ENCODE measurements at regions not wholly inside any gene's neighbourhood (a gene's known extent, or its start where the extent isn't known, plus 50 kb on each side); places are given as distances from the start of the nearest gene placed in this dataset.

DNA sequence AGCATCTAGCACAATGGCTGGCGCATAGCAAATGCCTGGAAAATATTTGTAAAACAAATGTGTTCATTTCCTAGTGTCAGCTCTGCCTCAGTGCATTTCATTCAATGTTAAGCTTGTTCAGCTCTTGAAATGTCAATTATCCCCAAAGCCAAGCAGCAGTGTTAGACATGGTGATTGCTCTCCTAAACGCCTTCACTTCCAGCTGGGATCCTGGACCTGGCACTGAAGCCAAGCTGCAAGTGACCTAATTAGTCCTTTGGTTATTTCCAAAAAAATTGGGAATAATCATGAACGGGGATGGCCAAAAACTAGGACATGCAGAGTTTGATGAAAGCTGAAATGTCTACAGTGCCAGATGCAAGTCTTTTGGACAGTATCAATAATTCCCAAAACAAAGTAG is 54.9 kb upstream of the MDGA2 start:
- Histone ChIP-seq H3K9ac (no peak overlapping the region), H3K4me3 (ENCODE audit: low read depth in 2 of 2, low read length in 1 of 2) (no peak overlapping the region), H3K79me2 (ENCODE audit: insufficient read depth) (no peaks in the 10 kb centered on the region), H4K20me1 (ENCODE audit: insufficient read depth) (no peaks in the 10 kb centered on the region), H3K9me3 (no peaks in the 10 kb centered on the region), H3K9me2 (no peaks in the 10 kb centered on the region), H3K4me1 (ENCODE audit: control insufficient read depth in 1 of 2, insufficient read depth in 2 of 2, low read depth in 1 of 2, low read length in 1 of 2) (no peaks in the 10 kb centered on the region), H3K27me3 (ENCODE audit: insufficient read depth) (no peaks in the 10 kb centered on the region), H3K36me3 (replicated peaks in 1 of 2; ENCODE audit: control insufficient read depth in 1 of 2, insufficient read depth in 2 of 2, low read length in 1 of 2) (no peaks in the 10 kb centered on the region), H3F3A (replicated peaks; ENCODE audit: insufficient read depth) (no peaks in the 10 kb centered on the region), H3K27ac (ENCODE audit: low read depth in 2 of 2, low read length in 1 of 2) (no peak overlapping the region), H3K4me2 (no peak overlapping the region), H2AFZ (ENCODE audit: low read depth) (no peak overlapping the region)
- POLR2A ChIA-PET, result no interaction called here
- 8% methylated on average over 3 of the region's 3 CpGs for WGBS (ENCODE audit: low lambda C conversion rate)
- no peak for DNase-seq
- CTCF ChIA-PET, result no interaction called here
- TF ChIP-seq GABPA (IDR thresholded peaks at IDR 0.05; ENCODE audit: low read depth) (no peak), SIN3A (IDR thresholded peaks at IDR 0.05; ENCODE audit: borderline replicate concordance, low read depth, low read length) (no peak), FOXM1 (IDR thresholded peaks at IDR 0.05; ENCODE audit: low read depth) (no peak), FOSL2 (IDR thresholded peaks at IDR 0.05; ENCODE audit: borderline replicate concordance, low read depth) (no peak), TEAD4 (IDR thresholded peaks at IDR 0.05; ENCODE audit: borderline replicate concordance, insufficient read depth) (no peak), USF2 (IDR thresholded peaks at IDR 0.05; ENCODE audit: borderline replicate concordance, low read depth, low read length) (no peak), JUND (IDR thresholded peaks at IDR 0.05) (no peak), MAX (IDR thresholded peaks at IDR 0.05; ENCODE audit: low read depth) (no peak), SMC3 (IDR thresholded peaks at IDR 0.05; ENCODE audit: low read depth, low read length) (no peak)

Small RNA genes lying in the stretch of these regions (small RNA-seq; reads per million reads assigned to genes)
- gene AL121576.1, result 0 reads per million in 7 experiments
- gene AL512360.1, result 0 reads per million in 7 experiments
- gene MIR548Y, result 0 reads per million in 7 experiments
- gene RNU6-297P, result 0 reads per million in 7 experiments

Data from SK-N-SH (cell line).